Left ventricle myocardium inferior (tissue), 1 donor: ENCODE measurements at regions not wholly inside any gene's neighbourhood (a gene's known extent, or its start where the extent isn't known, plus 50 kb on each side); places are given as distances from the start of the nearest gene placed in this dataset.

Experiments used
- DNase-seq: peaks from one replicate; pipeline ENCODE4 v3.0.0-alpha.2; 2020
- H3K27ac ChIP-seq: fragments of 200-600 bp; replicated peaks from 2 replicates; pipeline ENCODE4 v1.8.0; 2021
- H3K27me3 ChIP-seq: fragments of 200-600 bp; 2 replicates; pipeline ENCODE4 v1.8.0; 2021; ENCODE audit warnings: low read depth
- H3K36me3 ChIP-seq: fragments of 200-600 bp; 2 replicates; pipeline ENCODE4 v1.8.0; 2021
- H3K4me1 ChIP-seq: fragments of 200-600 bp; 2 replicates; pipeline ENCODE4 v1.8.0; 2021
- H3K4me3 ChIP-seq: fragments of 200-600 bp; 2 replicates; pipeline ENCODE4 v1.8.0; 2021; ENCODE audit warnings: mild to moderate bottlenecking, moderate library complexity
- H3K9me3 ChIP-seq: fragments of 200-600 bp; replicated peaks from 2 replicates; pipeline ENCODE4 v1.8.0; 2021
- CTCF ChIP-seq: fragments of 200-600 bp; IDR thresholded peaks from 2 replicates; pipeline ENCODE4 v1.8.0; 2021; ENCODE audit warnings: antibody characterized with exemption, mild to moderate bottlenecking, borderline replicate concordance
- intact Hi-C: fragments of 100-400 bp; cut with micrococcal nuclease; formaldehyde crosslinking; loops from one replicate; pipeline ENCODE4 v1.11.0; 2022
- donor health status: DM: no; HTN: yes; CAD: no; lungs with severe emphysema.

DNA sequence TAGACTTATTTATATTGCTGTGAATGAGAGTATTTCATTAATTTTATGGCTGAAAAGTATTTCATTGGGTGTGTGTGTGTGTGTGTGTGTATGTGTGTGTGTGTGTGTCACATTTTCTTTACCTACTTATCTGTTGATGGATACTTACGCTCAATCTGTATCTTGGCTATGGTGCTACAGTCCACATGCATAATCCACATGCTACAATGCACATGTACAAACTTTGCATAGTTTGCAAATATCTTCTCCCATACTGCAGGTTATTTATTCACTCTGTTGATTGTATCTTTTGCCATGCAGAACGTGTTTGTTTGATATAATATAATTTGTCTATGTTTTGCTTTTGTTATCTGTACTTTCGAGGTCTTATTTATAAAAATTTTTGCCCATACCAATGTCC lies 167.8 kb downstream of the RAB28 start:
- no peak for TF ChIP-seq CTCF
- H3K27me3 ChIP-seq, result no peaks in the 10 kb centered on the region
- H3K9me3 ChIP-seq, result peaks cover 14% of the 10 kb centered on the region
- intact Hi-C loops, result no loop called here
- H3K36me3 ChIP-seq, result no peaks in the 10 kb centered on the region
- no peak for DNase-seq
- no peak overlapping the region for H3K4me3 ChIP-seq
- peaks cover 7% of the 10 kb centered on the region for H3K4me1 ChIP-seq
- H3K27ac ChIP-seq, result no peak overlapping the region

DNA sequence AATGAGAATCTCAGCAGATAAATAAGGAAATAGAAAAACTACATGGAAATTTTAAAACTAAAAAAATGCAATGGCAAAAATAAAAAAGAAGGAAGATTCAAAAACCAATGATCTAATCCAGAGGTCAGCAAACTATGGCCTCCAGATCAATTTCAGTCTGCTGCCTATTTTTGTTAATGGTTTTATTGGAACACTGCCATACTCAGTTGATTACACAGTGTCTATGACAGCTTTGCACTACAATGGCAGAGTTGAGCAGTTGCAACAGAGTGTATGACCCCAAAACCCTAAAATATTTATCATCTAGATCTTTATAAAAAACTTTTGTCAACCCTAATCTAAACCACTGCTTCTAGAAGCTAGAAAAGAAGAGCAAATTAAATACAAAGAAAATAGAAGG lies 170.3 kb downstream of the RAB28 start:
- Histone ChIP-seq H3K27ac (no peak overlapping the region), H3K4me3 (no peak overlapping the region), H3K4me1 (peaks cover 7% of the 10 kb centered on the region), H3K27me3 (no peaks in the 10 kb centered on the region), H3K9me3 (no peaks in the 10 kb centered on the region), H3K36me3 (no peaks in the 10 kb centered on the region)
- DNase-seq, result no peak
- intact Hi-C loops, result no loop called here
- TF ChIP-seq CTCF, result no peak

DNA sequence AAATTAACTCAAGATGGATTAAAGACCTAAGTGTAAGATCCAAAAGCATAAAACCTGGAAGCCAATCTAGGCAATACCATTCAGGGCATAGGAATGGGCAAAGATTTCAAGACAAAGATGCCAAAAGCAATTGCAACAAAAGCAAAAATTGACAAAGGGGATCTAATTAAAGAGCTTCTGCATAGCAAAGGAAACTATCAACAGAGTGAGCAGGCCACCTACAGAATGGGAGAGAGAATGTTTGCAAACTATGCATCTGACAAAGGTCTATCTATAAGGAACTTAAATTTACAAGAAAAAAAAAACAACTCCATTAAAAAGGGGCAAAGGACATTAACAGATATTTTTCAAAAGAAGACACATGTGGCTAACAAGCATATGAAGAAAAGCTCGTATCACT lies 171.9 kb downstream of the RAB28 start:
- Histone ChIP-seq H3K4me3 (no peak overlapping the region), H3K27ac (no peak overlapping the region), H3K36me3 (no peaks in the 10 kb centered on the region), H3K9me3 (no peaks in the 10 kb centered on the region), H3K27me3 (no peaks in the 10 kb centered on the region), H3K4me1 (peaks cover 7% of the 10 kb centered on the region)
- no peak for DNase-seq
- intact Hi-C loops, result no loop called here
- no peak for TF ChIP-seq CTCF

DNA sequence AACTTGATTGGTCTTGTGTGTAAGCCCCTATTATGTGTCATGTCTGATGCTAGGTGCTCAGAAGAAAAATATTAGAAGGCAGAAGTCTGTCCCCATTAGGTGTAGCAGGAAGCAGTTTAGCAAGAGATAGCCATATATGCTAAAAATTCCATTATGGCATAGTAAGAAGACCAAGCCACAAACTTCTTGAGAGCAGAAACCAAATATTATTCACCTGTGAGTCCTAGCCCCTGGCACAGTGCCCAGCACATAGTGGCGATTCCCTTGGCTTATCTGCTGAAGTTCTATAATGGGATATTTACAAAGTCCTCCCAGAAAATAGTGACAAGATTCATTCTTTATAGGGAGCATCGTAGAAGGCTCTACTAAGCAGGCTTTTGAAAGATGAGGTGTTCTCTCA lies 174.4 kb downstream of the RAB28 start:
- Histone ChIP-seq H3K4me3 (no peak overlapping the region), H3K27ac (no peak overlapping the region), H3K36me3 (no peaks in the 10 kb centered on the region), H3K27me3 (no peaks in the 10 kb centered on the region), H3K9me3 (no peaks in the 10 kb centered on the region), H3K4me1 (peaks cover 7% of the 10 kb centered on the region)
- DNase-seq, result no peak
- intact Hi-C loops, result no loop called here
- no peak for TF ChIP-seq CTCF

GRCh38 chr4:13306356-13306755 lies 177.8 kb downstream of the RAB28 start:
- Histone ChIP-seq H3K27ac (no peak overlapping the region), H3K4me1 (no peaks in the 10 kb centered on the region), H3K9me3 (no peaks in the 10 kb centered on the region), H3K27me3 (no peaks in the 10 kb centered on the region), H3K4me3 (no peak overlapping the region), H3K36me3 (no peaks in the 10 kb centered on the region)
- DNase-seq, result no peak
- TF ChIP-seq CTCF, result no peak
- intact Hi-C loops, result no loop called here

DNA sequence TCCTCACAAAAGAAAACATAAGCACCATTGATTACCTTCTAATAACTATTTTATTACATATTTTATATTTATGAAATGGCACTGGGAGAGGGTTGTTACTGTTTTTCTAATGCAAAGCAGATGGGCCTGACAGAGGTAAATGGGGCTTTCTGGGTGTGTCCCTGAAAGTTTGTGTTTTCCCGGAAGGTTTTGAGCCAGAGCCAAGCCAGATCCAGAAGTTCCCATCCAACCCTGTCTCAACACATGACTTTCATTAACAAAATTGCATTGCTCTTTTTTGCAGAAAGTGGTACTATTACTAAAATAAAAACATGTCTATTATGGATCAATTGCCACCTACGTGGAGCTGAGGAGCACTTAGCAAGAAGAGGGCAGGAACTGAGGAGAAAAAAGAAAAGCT lies 181.3 kb downstream of the RAB28 start:
- Histone ChIP-seq H3K27me3 (no peaks in the 10 kb centered on the region), H3K4me3 (no peak overlapping the region), H3K9me3 (peaks cover 24% of the 10 kb centered on the region), H3K36me3 (peaks cover 14% of the 10 kb centered on the region), H3K27ac (no peak overlapping the region), H3K4me1 (no peaks in the 10 kb centered on the region)
- intact Hi-C loops, result no loop called here
- no peak for TF ChIP-seq CTCF
- no peak for DNase-seq
